ENCODE measurements at regions not wholly inside any gene's neighbourhood (a gene's known extent, or its start where the extent isn't known, plus 50 kb on each side); places are given as distances from the start of the nearest gene placed in this dataset.

- in situ Hi-C loops (cut with HindIII; ENCODE audit: low sequenced_read_pairs) = no loop called here
- TF ChIP-seq CTCF (IDR thresholded peaks at IDR 0.05; ENCODE audit: low read depth, low read length, missing control alignments) = no peak
- no peak for DNase-seq (ENCODE audit: low read depth)
These were observed 143.5 kb upstream of the MAMLD1 start for GRCh38 chrX:150219374-150220185.

DNA sequence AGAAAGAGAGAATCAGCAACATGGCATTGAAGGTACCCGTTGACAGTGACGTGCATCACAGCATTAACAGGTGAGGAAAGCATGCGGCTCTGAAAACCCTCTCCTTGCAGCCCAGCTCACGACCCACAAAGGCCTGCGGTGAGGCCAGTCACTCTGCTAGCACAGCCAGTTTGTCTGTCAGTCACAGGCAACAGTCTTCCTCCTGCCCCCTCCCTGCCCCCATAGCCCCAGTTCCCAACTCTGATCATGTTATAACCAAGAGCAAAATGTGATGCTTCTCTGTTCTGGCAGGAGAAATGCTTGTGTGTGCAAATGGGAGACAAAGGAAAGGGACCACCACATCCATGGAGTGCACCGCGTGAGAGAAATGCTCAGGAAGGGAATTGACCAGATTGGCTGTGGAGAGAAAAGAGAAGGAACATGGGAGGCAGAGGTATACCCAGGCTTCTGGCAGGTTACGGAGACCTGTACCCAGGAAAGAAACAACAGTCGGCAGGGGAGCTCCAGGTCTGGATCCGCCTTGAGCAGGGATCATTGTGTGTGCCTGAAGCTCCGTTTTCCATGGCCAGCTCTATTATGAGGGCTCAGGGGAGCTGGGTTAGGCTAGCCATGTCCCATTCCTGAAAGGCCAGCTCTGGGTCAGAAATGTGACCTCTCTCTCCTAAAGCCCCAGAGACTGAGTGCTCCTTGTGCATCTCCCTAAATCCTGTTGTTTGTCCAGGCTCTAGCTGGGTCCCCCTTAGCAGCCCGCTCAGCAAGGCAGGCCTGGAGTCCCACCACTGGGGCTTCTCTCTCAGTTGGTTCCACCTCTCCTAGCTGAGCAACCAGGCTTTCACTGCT, 139.7 kb upstream of the MAMLD1 start:
- in situ Hi-C loops (cut with HindIII; ENCODE audit: low sequenced_read_pairs) = no loop called here
- H3K4me3 ChIP-seq (ENCODE audit: low read depth, low read length) = no peak overlapping the region
- no peak for TF ChIP-seq CTCF (IDR thresholded peaks at IDR 0.05; ENCODE audit: low read depth, low read length, missing control alignments)
- no peak for DNase-seq (ENCODE audit: low read depth)

More at GRCh38 chrX:150219374-150220185, 143.5 kb upstream of the MAMLD1 start:
- no peak overlapping the region for H3K4me3 ChIP-seq (ENCODE audit: low read depth, low read length)

DNA sequence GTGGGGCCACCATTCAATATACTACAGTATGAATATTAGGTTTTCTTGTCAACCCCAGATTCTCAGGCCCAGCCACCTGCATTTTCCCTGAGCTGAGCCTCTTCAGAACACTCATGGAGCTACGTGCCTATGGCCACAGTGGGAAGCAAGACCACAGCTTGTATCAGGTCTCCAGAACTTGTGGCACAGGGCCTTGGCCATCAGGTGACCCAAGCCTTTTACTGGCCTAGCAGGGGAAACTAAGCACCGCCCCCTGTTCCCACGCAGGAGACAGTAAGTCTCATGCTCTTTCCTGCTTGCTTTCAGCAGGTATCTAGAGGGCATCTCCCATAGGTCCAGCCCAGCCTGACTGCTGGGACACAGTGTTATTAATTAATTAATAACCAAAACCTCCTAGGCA, 138.4 kb upstream of the MAMLD1 start:
- H3K4me3 ChIP-seq (ENCODE audit: low read depth, low read length) = no peak overlapping the region
- TF ChIP-seq CTCF (IDR thresholded peaks at IDR 0.05; ENCODE audit: low read depth, low read length, missing control alignments) = no peak
- DNase-seq (ENCODE audit: low read depth) = no peak
- in situ Hi-C loops (cut with HindIII; ENCODE audit: low sequenced_read_pairs) = no loop called here

DNA sequence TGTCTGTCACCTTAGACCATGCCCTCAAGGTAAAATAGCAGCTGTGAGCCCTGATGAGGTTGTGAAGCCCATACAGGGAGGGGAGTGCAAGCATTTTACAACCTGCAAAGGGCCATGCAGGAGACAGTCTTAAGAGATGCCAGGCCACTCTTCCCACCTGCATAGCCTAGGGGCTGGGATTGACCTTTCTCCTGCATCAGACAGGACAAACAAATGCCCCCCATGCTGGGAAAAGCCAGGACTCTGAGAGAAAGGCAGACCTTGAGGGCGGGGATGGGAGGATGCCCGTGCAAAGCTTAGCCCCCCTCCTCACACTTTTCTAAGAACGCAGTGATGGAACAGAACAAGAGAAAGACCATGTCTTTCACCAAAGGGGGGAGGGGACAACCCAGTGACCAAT, 137.9 kb upstream of the MAMLD1 start:
- DNase-seq (ENCODE audit: low read depth) = no peak
- no peak overlapping the region for H3K4me3 ChIP-seq (ENCODE audit: low read depth, low read length)
- TF ChIP-seq CTCF (IDR thresholded peaks at IDR 0.05; ENCODE audit: low read depth, low read length, missing control alignments) = no peak
- in situ Hi-C loops (cut with HindIII; ENCODE audit: low sequenced_read_pairs) = no loop called here

DNA sequence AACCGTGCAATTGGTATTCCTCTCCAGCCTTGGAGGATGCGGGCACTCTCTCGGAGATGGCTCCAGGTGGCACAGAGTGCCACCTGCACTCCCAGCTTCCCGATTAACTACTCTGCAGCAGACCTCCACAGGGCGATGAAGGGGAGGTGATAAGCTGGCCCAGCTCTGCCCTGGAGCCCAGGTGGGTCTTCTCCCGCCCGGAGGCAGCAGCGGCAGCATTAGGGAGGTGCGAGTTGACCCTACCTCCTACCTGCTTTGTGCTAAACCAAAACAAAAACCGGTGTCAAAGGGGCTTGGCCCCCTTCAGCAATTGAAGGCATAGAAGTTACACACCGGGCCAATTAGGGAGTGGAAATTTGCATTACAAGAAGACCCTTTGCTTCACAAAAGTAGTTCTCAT, 137.4 kb upstream of the MAMLD1 start:
- H3K4me3 ChIP-seq (ENCODE audit: low read depth, low read length) = no peak overlapping the region
- in situ Hi-C loops (cut with HindIII; ENCODE audit: low sequenced_read_pairs) = no loop called here

More for the DNA sequence above, 137.4 kb upstream of the MAMLD1 start:
- TF ChIP-seq CTCF (IDR thresholded peaks at IDR 0.05; ENCODE audit: low read depth, low read length, missing control alignments) = no peak
- DNase-seq (ENCODE audit: low read depth) = no peak

Data from astrocyte of the cerebellum (primary cell).